Activated CD4-positive, alpha-beta T cell treated with anti-CD3 and anti-CD28 coated beads for 36 hours (primary cell): ENCODE measurements at regions not wholly inside any gene's neighbourhood (a gene's known extent, or its start where the extent isn't known, plus 50 kb on each side); places are given as distances from the start of the nearest gene placed in this dataset.
"Not testable (repeated sequence)": the region's sequence is repeated elsewhere in the genome, so short reads cannot be mapped to it uniquely, and the experiment has no call there.

Experiments
- ATAC-seq: fragments of 200-7000 bp; cut with Tn5 transposase; one replicate; pipeline ENCODE4 v1.10.0; 2021; ENCODE audit warnings: mild to moderate bottlenecking, moderate library complexity
- CTCF ChIA-PET: fragments of 350-600 bp; sonication (Branson Sonifier 250); formaldehyde crosslinking; loops from one replicate; lab custom pipeline; 2021; ENCODE audit warnings: antibody characterized with exemption; lab: Charles Lee
- POLR2A ChIA-PET: fragments of 350-600 bp; sonication (Branson Sonifier 250); formaldehyde crosslinking; loops from one replicate; lab custom pipeline; 2021; ENCODE audit warnings: antibody characterized with exemption, inconsistent platforms; lab: Charles Lee
- DNase-seq: peaks from one replicate; pipeline ENCODE4 v3.0.0-alpha.2; 2020
- H3K27ac Mint-ChIP-seq: one replicate; pipeline ENCODE4 v1.8.0; 2021; ENCODE audit warnings: mixed read lengths
- H3K27me3 Mint-ChIP-seq: one replicate; pipeline ENCODE4 v1.8.0; 2021; ENCODE audit warnings: mixed read lengths
- H3K36me3 Mint-ChIP-seq: one replicate; pipeline ENCODE4 v1.8.0; 2021; ENCODE audit warnings: low read depth, mixed read lengths
- H3K4me1 Mint-ChIP-seq: one replicate; pipeline ENCODE4 v1.8.0; 2021; ENCODE audit warnings: mixed read lengths
- H3K4me3 Mint-ChIP-seq: one replicate; pipeline ENCODE4 v1.8.0; 2021; ENCODE audit warnings: mild to moderate bottlenecking, moderate library complexity, mixed read lengths
- H3K9me3 Mint-ChIP-seq: one replicate; pipeline ENCODE4 v1.8.0; 2021; ENCODE audit warnings: low read depth, mixed read lengths
- intact Hi-C, 2 experiments: fragments of 100-400 bp; cut with DNase I in 1 of 2; cut with micrococcal nuclease in 1 of 2; formaldehyde crosslinking; loops; one replicate each; pipeline versions ENCODE4 v1.14.2 to v1.15.1; 2022 to 2024; cut with DNase I, micrococcal nuclease

DNA sequence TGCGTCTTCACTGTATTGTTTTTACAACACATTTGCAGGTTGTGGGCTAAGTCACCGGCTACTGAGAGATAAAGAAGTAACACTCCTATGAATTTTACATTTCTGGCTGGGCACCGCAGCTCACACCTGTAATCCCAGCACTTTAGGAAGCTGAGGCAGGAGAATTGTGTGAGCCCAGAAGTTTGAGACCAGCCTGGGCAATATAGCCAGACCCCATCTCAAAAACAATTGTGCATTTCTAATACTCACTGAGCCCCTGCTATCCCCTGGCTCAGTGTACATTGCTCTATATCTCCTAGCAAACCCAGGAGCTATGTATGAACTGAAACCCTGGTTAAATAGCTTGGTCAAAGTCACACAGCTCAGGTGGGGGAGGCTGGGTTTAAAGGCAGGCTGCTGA, 108.7 kb downstream of the ZNF281 start:
- intact Hi-C loops, result loop anchor here (5.0 to 10.0 kb wide), 4 partner anchors 146 to 211 kb away; no protein-coding TSS in a partner anchor
- ChIA-PET CTCF (interaction anchor here (0.5 to 2.2 kb wide), 6 partner anchors 11 to 268 kb away, joined by 3 to 9 read pairs (median 4); no protein-coding TSS in a partner anchor), POLR2A (interaction anchor here (0.7 kb wide), 1 partner anchor 130 kb away, joined by 6 read pairs; no protein-coding TSS in a partner anchor)
- DNase-seq (no peak), ATAC-seq (no peak)
- no peaks in the 10 kb centered on the region for H3K27me3 Mint-ChIP-seq
- H3K27ac Mint-ChIP-seq, result no peak overlapping the region
- no peak overlapping the region for H3K4me3 Mint-ChIP-seq
- H3K9me3 Mint-ChIP-seq, result no peaks in the 10 kb centered on the region
- no peaks in the 10 kb centered on the region for H3K36me3 Mint-ChIP-seq
- peaks cover 10% of the 10 kb centered on the region for H3K4me1 Mint-ChIP-seq

DNA sequence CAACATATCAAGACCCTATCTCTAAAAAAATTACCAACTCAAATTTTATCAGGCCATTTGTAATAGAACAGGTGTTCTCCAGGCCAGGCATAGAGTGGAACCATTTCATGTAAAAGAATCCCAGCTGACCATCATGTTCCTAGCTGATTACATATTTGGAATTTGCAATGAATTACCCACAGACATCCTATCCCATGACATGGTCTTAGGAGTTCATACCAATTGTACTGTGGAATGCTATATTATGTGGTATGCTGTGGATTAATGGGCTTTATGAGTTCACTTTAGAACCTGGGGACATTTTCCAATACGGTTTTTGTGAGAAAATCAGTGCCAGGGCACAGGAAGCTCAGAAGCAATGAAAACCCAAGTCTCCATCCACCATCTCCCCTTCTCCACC, 110.3 kb downstream of the ZNF281 start:
- peaks cover 10% of the 10 kb centered on the region for H3K4me1 Mint-ChIP-seq
- no peaks in the 10 kb centered on the region for H3K27me3 Mint-ChIP-seq
- no peaks in the 10 kb centered on the region for H3K9me3 Mint-ChIP-seq
- intact Hi-C loops, result no loop called here
- H3K36me3 Mint-ChIP-seq, result no peaks in the 10 kb centered on the region
- ATAC-seq, result no peak
- H3K27ac Mint-ChIP-seq, result no peak overlapping the region
- H3K4me3 Mint-ChIP-seq, result no peak overlapping the region
- DNase-seq, result no peak
- ChIA-PET POLR2A (no interaction called here), CTCF (no interaction called here)

DNA sequence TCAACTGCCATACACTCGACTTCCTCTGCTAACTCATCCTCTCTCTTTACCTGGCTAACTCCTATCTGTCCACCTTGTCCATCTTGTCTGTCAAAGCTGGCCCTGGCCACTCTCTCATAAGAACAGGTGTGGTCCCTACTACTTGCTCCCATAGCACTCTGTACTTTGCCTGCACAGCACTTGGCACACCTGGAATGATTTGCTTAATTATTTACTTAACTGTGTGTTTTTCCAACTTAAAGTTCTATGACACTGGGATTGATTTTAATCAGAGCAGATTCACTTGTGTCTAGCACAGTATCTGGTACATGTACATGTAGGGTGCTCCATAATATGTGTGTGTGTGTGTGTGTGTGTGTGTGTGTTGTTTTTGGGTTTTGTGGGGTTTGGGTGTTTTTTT, 111.6 kb downstream of the ZNF281 start:
- POLR2A ChIA-PET, result interaction anchor here (0.7 kb wide), 1 partner anchor 263 kb away, joined by 4 read pairs; no protein-coding TSS in a partner anchor
- no peak for ATAC-seq
- no peaks in the 10 kb centered on the region for H3K36me3 Mint-ChIP-seq
- H3K27me3 Mint-ChIP-seq, result no peaks in the 10 kb centered on the region
- H3K27ac Mint-ChIP-seq, result no peak overlapping the region
- no peaks in the 10 kb centered on the region for H3K9me3 Mint-ChIP-seq
- peaks cover 10% of the 10 kb centered on the region for H3K4me1 Mint-ChIP-seq
- intact Hi-C loops, result no loop called here
- no peak overlapping the region for H3K4me3 Mint-ChIP-seq
- CTCF ChIA-PET, result interaction anchor here (0.7 to 1.4 kb wide), 2 partner anchors 9 to 251 kb away, joined by 3 to 7 read pairs; no protein-coding TSS in a partner anchor
- no peak for DNase-seq

DNA sequence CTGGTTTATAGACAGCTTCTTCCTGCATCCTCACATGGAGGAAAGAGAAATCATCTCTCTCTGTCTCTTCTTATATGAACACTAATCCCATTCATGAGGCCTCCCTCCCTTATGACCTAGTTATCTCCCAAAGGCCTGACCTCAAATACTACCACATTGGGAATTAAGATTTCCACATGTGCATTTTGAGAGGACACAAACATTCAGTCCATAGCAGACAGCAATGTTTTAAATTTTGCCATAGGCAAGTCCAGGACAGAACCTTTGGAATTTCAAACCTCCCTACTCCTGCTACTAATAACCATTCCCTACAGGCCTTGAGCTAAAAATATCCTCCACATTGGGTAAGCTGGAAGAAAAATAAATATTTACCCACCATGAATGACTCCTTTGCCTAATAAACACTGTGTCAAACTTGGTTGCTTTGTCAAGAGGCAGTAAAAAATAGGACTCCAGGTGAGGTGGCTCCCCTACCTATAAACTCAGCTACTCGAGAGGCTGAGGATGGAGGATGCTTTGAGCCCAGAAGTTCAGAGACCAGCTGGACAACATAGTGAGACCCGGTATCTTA, 113.7 kb downstream of the ZNF281 start:
- ChIA-PET CTCF (interaction anchor here (0.6 to 1.2 kb wide), 5 partner anchors 8 to 213 kb away, joined by 3 to 5 read pairs (median 3); no protein-coding TSS in a partner anchor), POLR2A (interaction anchor here (0.6 kb wide), 1 partner anchor 85 kb away, joined by 3 read pairs; no protein-coding TSS in a partner anchor)
- Mint-ChIP-seq H3K36me3 (no peaks in the 10 kb centered on the region), H3K9me3 (no peaks in the 10 kb centered on the region), H3K4me1 (no peaks in the 10 kb centered on the region), H3K27ac (no peak overlapping the region), H3K27me3 (no peaks in the 10 kb centered on the region), H3K4me3 (no peak overlapping the region)
- DNase-seq (no peak), ATAC-seq (no peak)
- intact Hi-C loops, result no loop called here

DNA sequence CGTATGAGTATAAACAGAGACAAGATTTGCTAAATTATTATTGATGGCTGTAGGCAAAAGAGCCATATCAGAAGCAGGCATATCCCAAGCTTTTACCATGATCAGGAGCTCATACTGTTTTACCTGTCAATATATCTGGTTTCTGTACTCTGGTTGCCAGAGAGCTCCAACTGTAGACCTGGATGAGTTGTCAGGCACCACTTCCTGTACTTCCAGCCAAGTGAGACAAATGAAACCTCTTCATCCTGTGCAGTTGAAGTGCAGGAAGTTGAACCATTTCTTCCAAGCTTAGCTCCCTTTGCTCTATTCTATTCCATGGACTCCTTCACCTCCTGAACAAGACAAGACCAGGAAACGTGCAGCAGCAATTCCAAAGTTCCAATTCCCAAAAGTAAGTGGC, 115.6 kb downstream of the ZNF281 start:
- POLR2A ChIA-PET, result no interaction called here

DNA sequence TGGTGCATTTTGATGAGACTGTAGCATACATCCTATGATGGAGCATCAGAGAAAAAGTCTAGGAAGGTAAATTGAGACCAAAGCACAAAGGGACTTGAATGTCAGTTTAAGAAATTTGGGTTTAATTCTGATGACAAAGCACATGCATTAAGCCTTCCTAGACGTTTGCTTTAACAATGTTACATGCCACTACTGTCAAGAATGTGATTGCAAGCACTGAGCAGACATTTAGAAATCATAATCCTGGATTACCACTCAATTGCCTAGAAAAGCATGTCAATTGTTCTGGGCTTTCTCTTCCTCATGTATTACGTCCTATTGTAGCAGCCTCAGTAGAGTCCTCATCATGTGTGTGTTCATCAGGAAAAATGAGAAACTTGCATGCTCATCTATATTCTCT, 117.1 kb downstream of the ZNF281 start:
- H3K27me3 Mint-ChIP-seq, result no peaks in the 10 kb centered on the region
- H3K4me1 Mint-ChIP-seq, result no peaks in the 10 kb centered on the region
- CTCF ChIA-PET, result interaction anchor here (2.6 kb wide), 1 partner anchor 13 kb away, joined by 8 read pairs; no protein-coding TSS in a partner anchor
- DNase-seq (no peak), ATAC-seq (no peak)
- no peak overlapping the region for H3K4me3 Mint-ChIP-seq
- no peaks in the 10 kb centered on the region for H3K9me3 Mint-ChIP-seq
- no peaks in the 10 kb centered on the region for H3K36me3 Mint-ChIP-seq
- no peak overlapping the region for H3K27ac Mint-ChIP-seq
- intact Hi-C loops, result no loop called here
- POLR2A ChIA-PET, result no interaction called here

More for the DNA sequence above, 115.6 kb downstream of the ZNF281 start:
- intact Hi-C loops, result no loop called here
- ATAC-seq (no peak), DNase-seq (no peak)
- CTCF ChIA-PET, result interaction anchor here (2.6 kb wide), 1 partner anchor 12 kb away, joined by 8 read pairs; no protein-coding TSS in a partner anchor
- Mint-ChIP-seq H3K36me3 (no peaks in the 10 kb centered on the region), H3K4me3 (no peak overlapping the region), H3K27me3 (no peaks in the 10 kb centered on the region), H3K9me3 (no peaks in the 10 kb centered on the region), H3K27ac (no peak overlapping the region), H3K4me1 (no peaks in the 10 kb centered on the region)

DNA sequence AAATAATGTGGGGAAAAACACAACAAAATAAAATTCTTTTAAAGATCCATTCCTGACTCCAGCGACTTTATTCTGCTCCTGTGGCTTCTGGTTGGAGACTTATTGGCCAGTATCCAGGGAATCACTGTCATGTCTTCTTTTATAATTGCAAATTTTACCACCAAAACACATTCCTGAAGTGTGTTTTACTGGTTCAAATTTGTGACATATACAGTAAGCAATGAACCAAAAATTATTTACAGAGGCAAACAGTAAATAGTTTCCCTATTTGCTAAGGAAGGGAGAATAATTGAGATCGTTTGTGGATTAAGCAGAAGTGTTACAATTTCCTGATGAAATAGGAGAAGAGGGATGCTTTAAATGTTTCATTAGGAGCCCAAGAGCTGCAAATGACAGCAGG, 118.7 kb downstream of the ZNF281 start:
- H3K9me3 Mint-ChIP-seq, result no peaks in the 10 kb centered on the region

DNA sequence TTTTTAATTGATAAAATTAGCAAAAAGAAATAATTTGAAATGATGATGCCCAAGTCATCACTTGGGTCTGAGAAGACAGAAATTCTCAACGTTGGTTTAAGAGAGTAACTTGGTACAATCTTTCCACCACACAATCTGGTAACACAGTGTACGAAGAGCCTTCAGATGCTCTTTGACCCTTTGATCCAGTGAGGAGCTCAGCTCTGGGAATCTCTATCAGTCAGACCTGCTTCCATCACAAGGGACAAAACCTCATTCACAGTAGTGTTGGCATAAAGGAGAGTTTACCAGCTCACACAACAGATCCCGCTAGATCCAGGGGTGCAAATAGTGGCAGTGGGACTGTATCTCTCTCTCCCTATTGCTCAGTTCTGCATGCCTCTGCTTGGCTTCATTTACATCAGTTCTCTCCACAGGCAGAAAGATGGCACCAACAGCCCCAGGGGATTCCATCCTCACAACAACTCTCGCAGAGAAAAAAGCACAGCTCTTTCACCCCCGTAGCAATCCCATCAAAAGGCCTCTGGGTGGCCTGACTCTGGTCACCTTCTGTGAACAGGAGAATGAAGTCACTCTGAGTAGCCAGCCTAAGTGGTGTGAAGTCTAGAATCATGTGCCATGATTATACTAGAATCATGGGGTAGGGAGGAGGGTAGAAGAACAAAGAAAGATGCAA, 119.7 kb downstream of the ZNF281 start:
- intact Hi-C loops, result no loop called here
- no peak for DNase-seq
- ChIA-PET CTCF (interaction anchor here (1.0 kb wide), 1 partner anchor 11 kb away, joined by 3 read pairs; no protein-coding TSS in a partner anchor), POLR2A (no interaction called here)
- Mint-ChIP-seq H3K27ac (no peak overlapping the region), H3K4me3 (no peak overlapping the region), H3K27me3 (no peaks in the 10 kb centered on the region), H3K9me3 (no peaks in the 10 kb centered on the region), H3K36me3 (no peaks in the 10 kb centered on the region), H3K4me1 (no peaks in the 10 kb centered on the region)
- no peak for ATAC-seq

More for the DNA sequence above, 118.7 kb downstream of the ZNF281 start:
- H3K36me3 Mint-ChIP-seq, result no peaks in the 10 kb centered on the region
- no peak overlapping the region for H3K4me3 Mint-ChIP-seq
- no peak for ATAC-seq
- ChIA-PET CTCF (no interaction called here), POLR2A (no interaction called here)
- H3K27me3 Mint-ChIP-seq, result no peaks in the 10 kb centered on the region
- H3K4me1 Mint-ChIP-seq, result no peaks in the 10 kb centered on the region
- no peak overlapping the region for H3K27ac Mint-ChIP-seq
- intact Hi-C loops, result no loop called here
- no peak for DNase-seq

DNA sequence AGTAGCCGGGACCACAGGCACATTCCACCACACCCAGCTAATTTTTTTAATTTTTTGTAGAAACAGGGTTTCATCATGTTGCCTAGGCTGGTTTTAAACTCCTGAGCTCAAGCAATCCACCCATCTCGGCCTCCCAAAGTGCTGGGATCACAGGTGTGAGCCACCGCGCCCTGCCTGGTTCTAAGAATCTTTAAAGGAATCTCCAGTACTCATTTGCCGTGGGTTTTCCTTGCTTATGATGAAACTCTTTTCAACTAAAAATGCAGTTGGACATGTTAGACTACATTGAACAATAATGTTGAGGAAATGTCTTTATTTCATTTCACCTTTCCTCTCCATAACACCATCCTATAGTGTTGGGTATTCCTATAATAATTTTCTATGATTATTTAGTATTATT, 121.6 kb downstream of the ZNF281 start:
- Mint-ChIP-seq H3K9me3 (no peaks in the 10 kb centered on the region), H3K27me3 (no peaks in the 10 kb centered on the region), H3K36me3 (no peaks in the 10 kb centered on the region), H3K27ac (no peak overlapping the region), H3K4me1 (no peaks in the 10 kb centered on the region), H3K4me3 (no peak overlapping the region)
- intact Hi-C loops, result no loop called here
- ATAC-seq, result no peak
- ChIA-PET POLR2A (no interaction called here), CTCF (interaction anchor here (0.6 to 1.1 kb wide), 4 partner anchors 9 to 269 kb away, joined by 3 to 5 read pairs (median 4); no protein-coding TSS in a partner anchor)
- DNase-seq, result no peak

DNA sequence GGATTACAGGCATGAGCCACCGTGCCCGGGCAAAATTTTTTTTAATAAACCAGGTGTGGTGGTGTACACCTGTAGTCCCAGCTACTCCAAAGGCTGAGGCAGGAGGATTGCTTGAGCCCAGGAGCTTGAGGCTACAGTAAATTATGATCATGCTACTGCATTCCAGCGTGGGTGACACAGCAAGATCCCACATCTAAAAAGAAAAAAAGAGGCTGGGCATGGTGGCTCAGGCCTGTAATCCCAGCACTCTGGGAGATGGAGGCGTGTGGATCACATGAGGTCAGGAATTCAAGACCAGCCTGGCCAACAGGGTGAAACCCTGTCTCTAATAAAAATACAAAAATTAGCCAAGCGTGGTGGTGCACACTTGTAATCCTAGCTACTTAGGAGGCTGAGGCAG, 125.6 kb downstream of the ZNF281 start:
- H3K36me3 Mint-ChIP-seq, POLR2A ChIA-PET, H3K9me3 Mint-ChIP-seq, intact Hi-C loops, H3K27ac Mint-ChIP-seq, H3K4me3 Mint-ChIP-seq, DNase-seq, H3K27me3 Mint-ChIP-seq, ATAC-seq, H3K4me1 Mint-ChIP-seq: not testable (repeated sequence)
- CTCF ChIA-PET, result interaction anchor here (0.6 to 1.0 kb wide), 3 partner anchors 121 to 240 kb away, joined by 3 read pairs; no protein-coding TSS in a partner anchor

DNA sequence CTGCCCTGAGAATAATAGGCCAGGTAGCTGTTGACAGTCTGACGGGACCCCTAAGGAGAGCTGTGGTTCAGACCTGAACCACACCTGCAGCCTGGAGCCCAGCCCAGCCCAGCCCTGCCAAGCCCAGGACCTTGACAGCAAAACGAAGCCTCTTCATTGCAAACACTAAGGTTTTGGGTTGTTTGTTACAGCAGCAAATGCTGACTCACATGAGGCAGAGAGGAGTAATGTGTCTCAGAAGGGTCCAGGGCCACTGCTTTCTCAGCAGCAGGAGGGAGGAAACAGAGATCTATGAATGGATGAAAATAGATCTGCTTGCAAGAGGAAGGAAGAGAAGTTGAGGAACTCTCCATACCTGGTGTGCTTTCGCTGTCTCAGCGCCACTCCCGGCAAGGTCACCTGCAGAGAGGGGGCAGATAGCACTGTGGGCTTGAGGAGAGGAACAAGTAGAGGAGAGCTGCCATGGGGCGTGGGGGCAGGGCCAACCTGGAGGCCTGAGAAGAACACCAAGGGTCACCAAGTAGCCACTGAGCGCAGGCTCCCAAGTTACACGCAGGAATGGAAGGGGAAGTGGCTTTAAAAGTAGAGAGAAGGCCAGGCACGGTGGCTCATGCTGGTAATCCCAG, 127.2 kb downstream of the ZNF281 start:
- H3K4me3 Mint-ChIP-seq, result no peak overlapping the region
- no peak overlapping the region for H3K27ac Mint-ChIP-seq
- H3K36me3 Mint-ChIP-seq, result no peaks in the 10 kb centered on the region
- DNase-seq (no peak), ATAC-seq (no peak)
- intact Hi-C loops, result no loop called here
- no peaks in the 10 kb centered on the region for H3K27me3 Mint-ChIP-seq
- CTCF ChIA-PET, result interaction anchor here (0.7 to 1.7 kb wide), 3 partner anchors 19 to 206 kb away, joined by 4 read pairs; no protein-coding TSS in a partner anchor
- H3K4me1 Mint-ChIP-seq, result no peaks in the 10 kb centered on the region
- POLR2A ChIA-PET, result interaction anchor here (0.7 kb wide), 1 partner anchor 116 kb away, joined by 3 read pairs; no protein-coding TSS in a partner anchor
- H3K9me3 Mint-ChIP-seq, result no peaks in the 10 kb centered on the region
